Vagina (tissue), 2 donors: ENCODE measurements at regions not wholly inside any gene's neighbourhood (a gene's known extent, or its start where the extent isn't known, plus 50 kb on each side); places are given as distances from the start of the nearest gene placed in this dataset.

Experiments
- DNase-seq, 2 donors: peaks; one replicate each; pipeline ENCODE4 v3.0.0-alpha.2; 2017; ENCODE audit errors: extremely low spot score in 2 of 2
- H3K27ac ChIP-seq: fragments of 200-600 bp; sonication (generic); one replicate; pipeline ENCODE4 v1.5.1; 2019
- H3K27me3 ChIP-seq: fragments of 200-600 bp; sonication (generic); one replicate; pipeline ENCODE4 v1.5.1; 2019
- H3K36me3 ChIP-seq, 2 donors: fragments of 200-600 bp; sonication (generic); one replicate each; pipeline ENCODE4 v1.5.1; 2017 to 2019
- H3K4me1 ChIP-seq: fragments of 200-600 bp; sonication (generic); one replicate; pipeline ENCODE4 v1.5.1; 2019
- H3K4me3 ChIP-seq, 2 donors: fragments of 200-600 bp; sonication (generic); 1 replicate in 1 of 2; 2 replicates in 1 of 2; pipeline ENCODE4 v1.5.1; 2016 to 2019
- H3K9me3 ChIP-seq: fragments of 200-600 bp; sonication (generic); one replicate; pipeline ENCODE4 v1.5.1; 2019
- CTCF ChIP-seq, 3 experiments: fragments of 450-650 bp in 2 of 3; fragments of 200-600 bp in 1 of 3; sonication (generic) in 1 of 3; IDR thresholded peaks; one replicate each; pipeline ENCODE4 v1.5.1; 2017 to 2019; ENCODE audit warnings: antibody characterized with exemption in 3 of 3, mild to moderate bottlenecking in 2 of 3, moderate library complexity in 2 of 3
- POLR2A ChIP-seq, 2 donors: fragments of 450-650 bp; IDR thresholded peaks; one replicate each; pipeline ENCODE4 v1.6.1; 2017; ENCODE audit warnings: antibody characterized with exemption in 2 of 2, mild to moderate bottlenecking in 2 of 2, moderate library complexity in 2 of 2
- POLR2AphosphoS5 ChIP-seq, 2 donors: sonication (generic); formaldehyde crosslinking; IDR thresholded peaks; one replicate each; pipeline ENCODE4 v1.9.0; 2017; ENCODE audit warnings: antibody characterized with exemption in 2 of 2, mild to moderate bottlenecking in 2 of 2, low read depth in 1 of 2; ENCODE audit not compliant: insufficient read depth in 1 of 2
- intact Hi-C: fragments of 100-400 bp; cut with DNase I; formaldehyde crosslinking; loops from one replicate; pipeline ENCODE4 v1.15.1; 2023

- Histone ChIP-seq H3K27ac (no peak overlapping the region), H3K36me3 (no peaks in the 10 kb centered on the region), H3K4me1 (no peaks in the 10 kb centered on the region), H3K4me3 (no peak overlapping the region), H3K27me3 (no peaks in the 10 kb centered on the region), H3K9me3 (no peaks in the 10 kb centered on the region)
- no peak for DNase-seq
- intact Hi-C loops, result no loop called here
- TF ChIP-seq POLR2AphosphoS5 (IDR thresholded peaks at IDR 0.05; ENCODE audit: insufficient read depth in 1 of 2, low read depth in 1 of 2) (no peak), CTCF (IDR thresholded peaks at IDR 0.05) (no peak), POLR2A (IDR thresholded peaks at IDR 0.05) (no peak)
These were observed 433.2 kb upstream of the DEPDC1 start for GRCh38 chr1:68930101-68930500.

- H3K27ac ChIP-seq, result no peak overlapping the region
- intact Hi-C loops, result no loop called here
- H3K36me3 ChIP-seq, result no peaks in the 10 kb centered on the region
These were observed 439.6 kb upstream of the DEPDC1 start for GRCh38 chr1:68936530-68936929.

DNA sequence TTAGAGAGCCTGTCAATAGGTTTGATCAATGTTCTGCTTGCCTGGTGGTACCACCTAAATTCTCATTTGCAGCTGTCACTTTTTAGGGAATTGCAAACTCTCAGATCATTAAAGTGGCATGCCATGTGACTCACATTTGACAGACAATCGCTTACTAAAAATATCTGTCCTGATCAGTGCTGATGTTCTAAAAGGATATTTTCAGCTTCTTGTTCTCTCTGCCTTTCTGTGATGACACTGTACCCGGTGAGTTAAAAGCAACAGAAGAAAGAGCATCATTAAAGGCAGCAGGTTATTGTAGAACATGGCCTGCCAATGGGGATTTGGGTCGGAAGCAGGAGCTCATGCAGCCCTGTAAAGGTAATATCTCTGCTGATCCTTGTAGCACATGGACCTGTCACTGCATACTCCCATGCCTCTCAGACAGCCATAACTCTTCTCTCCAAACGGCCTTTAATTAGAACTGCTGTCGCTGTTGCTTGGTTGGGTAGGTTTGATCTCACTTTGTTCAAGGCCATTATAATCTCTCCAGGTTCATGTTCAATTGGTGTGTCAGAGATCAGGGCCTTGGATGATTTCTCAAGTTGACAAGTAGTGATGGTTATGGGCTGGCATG, 441.3 kb upstream of the DEPDC1 start:
- DNase-seq, result no peak
- Histone ChIP-seq H3K27ac (no peak overlapping the region), H3K27me3 (no peaks in the 10 kb centered on the region), H3K36me3 (no peaks in the 10 kb centered on the region), H3K4me1 (no peaks in the 10 kb centered on the region), H3K4me3 (no peak overlapping the region), H3K9me3 (no peaks in the 10 kb centered on the region)
- intact Hi-C loops, result no loop called here
- TF ChIP-seq POLR2AphosphoS5 (IDR thresholded peaks at IDR 0.05; ENCODE audit: insufficient read depth in 1 of 2, low read depth in 1 of 2) (no peak), POLR2A (IDR thresholded peaks at IDR 0.05) (no peak), CTCF (IDR thresholded peaks at IDR 0.05) (no peak)

More at GRCh38 chr1:68936530-68936929, 439.6 kb upstream of the DEPDC1 start:
- TF ChIP-seq POLR2A (IDR thresholded peaks at IDR 0.05) (no peak), CTCF (IDR thresholded peaks at IDR 0.05) (no peak), POLR2AphosphoS5 (IDR thresholded peaks at IDR 0.05; ENCODE audit: insufficient read depth in 1 of 2, low read depth in 1 of 2) (no peak)
- Histone ChIP-seq H3K9me3 (no peaks in the 10 kb centered on the region), H3K27me3 (no peaks in the 10 kb centered on the region), H3K4me3 (no peak overlapping the region), H3K4me1 (no peaks in the 10 kb centered on the region)
- no peak for DNase-seq

- no peak overlapping the region for H3K27ac ChIP-seq
- H3K4me1 ChIP-seq, result peaks cover 16% of the 10 kb centered on the region
- no peaks in the 10 kb centered on the region for H3K36me3 ChIP-seq
- H3K9me3 ChIP-seq, result no peaks in the 10 kb centered on the region
- TF ChIP-seq POLR2AphosphoS5 (IDR thresholded peaks at IDR 0.05; ENCODE audit: insufficient read depth in 1 of 2, low read depth in 1 of 2), result no peak
- no peak for TF ChIP-seq CTCF (IDR thresholded peaks at IDR 0.05)
- no peak for TF ChIP-seq POLR2A (IDR thresholded peaks at IDR 0.05)
- no peaks in the 10 kb centered on the region for H3K27me3 ChIP-seq
- no peak overlapping the region for H3K4me3 ChIP-seq
- intact Hi-C loops, result no loop called here
- DNase-seq, result no peak
These were observed 453.2 kb upstream of the DEPDC1 start for GRCh38 chr1:68950036-68950435.

DNA sequence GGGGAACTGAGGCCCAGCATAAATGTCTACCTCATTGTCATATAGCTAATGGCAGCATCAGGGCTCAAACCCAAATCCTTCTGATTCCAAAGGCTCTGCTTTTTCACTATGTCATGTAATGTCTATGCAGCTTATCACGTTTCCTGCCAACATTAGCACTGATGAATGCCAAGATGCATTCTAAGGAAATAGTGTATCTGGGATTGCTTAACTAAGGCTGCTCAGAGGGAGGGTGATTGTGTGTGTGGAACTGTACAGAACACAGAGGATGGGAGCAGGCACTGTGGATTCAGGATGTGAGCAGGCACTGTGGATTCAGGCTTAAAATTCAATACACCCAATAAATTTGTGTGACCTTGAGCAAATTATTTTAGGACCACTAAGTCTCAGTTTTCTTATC, 456.4 kb upstream of the DEPDC1 start:
- no peak for TF ChIP-seq POLR2A (IDR thresholded peaks at IDR 0.05)
- no peak for TF ChIP-seq CTCF (IDR thresholded peaks at IDR 0.05)
- no peak for TF ChIP-seq POLR2AphosphoS5 (IDR thresholded peaks at IDR 0.05; ENCODE audit: insufficient read depth in 1 of 2, low read depth in 1 of 2)
- Histone ChIP-seq H3K27me3 (no peaks in the 10 kb centered on the region), H3K9me3 (no peaks in the 10 kb centered on the region), H3K4me1 (peaks cover 18% of the 10 kb centered on the region), H3K36me3 (no peaks in the 10 kb centered on the region), H3K27ac (no peak overlapping the region), H3K4me3 (no peak overlapping the region)
- no peak for DNase-seq
- intact Hi-C loops, result no loop called here
